NOMO-1 treated with dmso at 0.1 percent for 144 hours (cell line): ENCODE measurements at regions not wholly inside any gene's neighbourhood (a gene's known extent, or its start where the extent isn't known, plus 50 kb on each side); places are given as distances from the start of the nearest gene placed in this dataset.
A peak's percentile ranks its signal among the peaks of the same experiment; 100 is the strongest.
"Not testable (repeated sequence)": the region's sequence is repeated elsewhere in the genome, so short reads cannot be mapped to it uniquely, and the experiment has no call there.

Source experiments
- DNase-seq: peaks from one replicate; lab custom pipeline; 2025; ENCODE audit not compliant: unreplicated experiment; lab: John Stamatoyannopoulos, UW

- DNase-seq = no peak
These were observed 350.1 kb upstream of the TNRC6C start for GRCh38 chr17:77608431-77608830.

- peak; percentile 73 for DNase-seq
These were observed 348.7 kb upstream of the TNRC6C start for GRCh38 chr17:77609553-77610517.

- DNase-seq = no peak
These were observed 348.0 kb upstream of the TNRC6C start for GRCh38 chr17:77610518-77610893.

- no peak for DNase-seq
These were observed 347.5 kb upstream of the TNRC6C start for GRCh38 chr17:77610972-77611521.

- DNase-seq = peak; percentile 56
These were observed 346.6 kb upstream of the TNRC6C start for GRCh38 chr17:77611791-77612502.

- no peak for DNase-seq
These were observed 345.3 kb upstream of the TNRC6C start for GRCh38 chr17:77613218-77613617.

- DNase-seq = no peak
These were observed 344.9 kb upstream of the TNRC6C start for GRCh38 chr17:77613627-77614026.

- no peak for DNase-seq
These were observed 342.7 kb upstream of the TNRC6C start for GRCh38 chr17:77615703-77616253.

- no peak for DNase-seq
These were observed 342.2 kb upstream of the TNRC6C start for GRCh38 chr17:77616254-77616731.

GRCh38 chr17:77617516-77617915 lies 341.0 kb upstream of the TNRC6C start:
- no peak for DNase-seq

GRCh38 chr17:77618173-77618572 lies 340.3 kb upstream of the TNRC6C start:
- no peak for DNase-seq

- DNase-seq = no peak
These were observed 339.8 kb upstream of the TNRC6C start for GRCh38 chr17:77618731-77619130.

- DNase-seq = no peak
These were observed 339.2 kb upstream of the TNRC6C start for GRCh38 chr17:77619326-77619725.

- DNase-seq = no peak
These were observed 338.7 kb upstream of the TNRC6C start for GRCh38 chr17:77619851-77620250.

GRCh38 chr17:77620282-77620681 lies 338.2 kb upstream of the TNRC6C start:
- DNase-seq = no peak

GRCh38 chr17:77622084-77622483 lies 336.4 kb upstream of the TNRC6C start:
- not testable (repeated sequence) for DNase-seq

- no peak for DNase-seq
These were observed 335.9 kb upstream of the TNRC6C start for GRCh38 chr17:77622647-77623046.

- not testable (repeated sequence) for DNase-seq
These were observed 335.2 kb upstream of the TNRC6C start for GRCh38 chr17:77623321-77623720.

- DNase-seq = no peak
These were observed 330.5 kb upstream of the TNRC6C start for GRCh38 chr17:77628035-77628434.

- not testable (repeated sequence) for DNase-seq
These were observed 329.2 kb upstream of the TNRC6C start for GRCh38 chr17:77629284-77629683.

- DNase-seq = no peak
These were observed 327.2 kb upstream of the TNRC6C start for GRCh38 chr17:77631307-77631706.
